AG09309 (cell line): ENCODE measurements at regions not wholly inside any gene's neighbourhood (a gene's known extent, or its start where the extent isn't known, plus 50 kb on each side); places are given as distances from the start of the nearest gene placed in this dataset.

Experiments
- DNase-seq: peaks from one replicate; pipeline ENCODE4 v3.0.0-alpha.2; 2010; ENCODE audit warnings: low read depth
- H3K4me3 ChIP-seq: 2 replicates; pipeline ENCODE4 v1.5.1; 2011; ENCODE audit warnings: mild to moderate bottlenecking, low read depth, low read length, moderate library complexity; ENCODE audit not compliant: control insufficient read depth
- TF ChIP-seq, protein P1 (sequence below): IDR thresholded peaks from 2 replicates; pipeline ENCODE4 v1.5.1; 2011; ENCODE audit warnings: mild to moderate bottlenecking, low read depth, low read length, inconsistent platforms; ENCODE audit not compliant: insufficient read depth, control insufficient read depth; ENCODE audit errors: missing control alignments

DNA sequence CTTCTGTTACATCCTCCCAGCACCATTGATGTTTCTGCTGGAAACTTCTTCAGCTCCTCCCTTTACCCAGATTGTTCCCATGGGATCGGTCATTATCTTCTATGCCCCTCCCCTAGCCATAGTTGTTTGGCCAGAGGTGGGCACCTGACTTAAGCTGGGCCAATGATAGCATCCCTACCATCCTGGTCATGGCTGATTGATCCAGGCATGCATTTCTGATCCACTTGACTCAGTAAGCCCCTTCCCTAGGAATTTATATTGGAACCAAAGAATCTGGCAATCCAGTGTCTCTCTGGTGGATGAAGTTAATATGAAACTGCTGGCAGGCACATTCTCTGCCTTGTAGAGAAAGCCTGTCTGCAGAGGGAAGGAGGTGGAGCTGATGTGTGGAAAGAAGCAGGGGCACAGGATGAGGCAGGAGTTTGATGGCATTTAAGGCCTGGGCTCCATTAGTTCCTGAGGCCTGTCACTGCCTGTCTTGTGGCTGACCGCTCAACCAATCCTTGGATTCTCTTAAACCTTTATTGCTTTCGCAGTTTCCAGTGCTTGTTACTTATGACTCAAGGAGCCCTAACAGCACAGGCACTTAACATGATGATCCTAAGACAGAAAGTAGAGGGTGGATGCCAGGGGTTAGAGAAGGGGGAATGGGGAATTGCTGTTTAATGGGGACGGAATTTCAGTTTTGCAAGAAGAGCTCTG lies 152.4 kb downstream of the ABCC12 start:
- H3K4me3 ChIP-seq = no peak overlapping the region
- DNase-seq = no peak
- TF ChIP-seq, protein P1, sequence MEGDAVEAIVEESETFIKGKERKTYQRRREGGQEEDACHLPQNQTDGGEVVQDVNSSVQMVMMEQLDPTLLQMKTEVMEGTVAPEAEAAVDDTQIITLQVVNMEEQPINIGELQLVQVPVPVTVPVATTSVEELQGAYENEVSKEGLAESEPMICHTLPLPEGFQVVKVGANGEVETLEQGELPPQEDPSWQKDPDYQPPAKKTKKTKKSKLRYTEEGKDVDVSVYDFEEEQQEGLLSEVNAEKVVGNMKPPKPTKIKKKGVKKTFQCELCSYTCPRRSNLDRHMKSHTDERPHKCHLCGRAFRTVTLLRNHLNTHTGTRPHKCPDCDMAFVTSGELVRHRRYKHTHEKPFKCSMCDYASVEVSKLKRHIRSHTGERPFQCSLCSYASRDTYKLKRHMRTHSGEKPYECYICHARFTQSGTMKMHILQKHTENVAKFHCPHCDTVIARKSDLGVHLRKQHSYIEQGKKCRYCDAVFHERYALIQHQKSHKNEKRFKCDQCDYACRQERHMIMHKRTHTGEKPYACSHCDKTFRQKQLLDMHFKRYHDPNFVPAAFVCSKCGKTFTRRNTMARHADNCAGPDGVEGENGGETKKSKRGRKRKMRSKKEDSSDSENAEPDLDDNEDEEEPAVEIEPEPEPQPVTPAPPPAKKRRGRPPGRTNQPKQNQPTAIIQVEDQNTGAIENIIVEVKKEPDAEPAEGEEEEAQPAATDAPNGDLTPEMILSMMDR = no peak

DNA sequence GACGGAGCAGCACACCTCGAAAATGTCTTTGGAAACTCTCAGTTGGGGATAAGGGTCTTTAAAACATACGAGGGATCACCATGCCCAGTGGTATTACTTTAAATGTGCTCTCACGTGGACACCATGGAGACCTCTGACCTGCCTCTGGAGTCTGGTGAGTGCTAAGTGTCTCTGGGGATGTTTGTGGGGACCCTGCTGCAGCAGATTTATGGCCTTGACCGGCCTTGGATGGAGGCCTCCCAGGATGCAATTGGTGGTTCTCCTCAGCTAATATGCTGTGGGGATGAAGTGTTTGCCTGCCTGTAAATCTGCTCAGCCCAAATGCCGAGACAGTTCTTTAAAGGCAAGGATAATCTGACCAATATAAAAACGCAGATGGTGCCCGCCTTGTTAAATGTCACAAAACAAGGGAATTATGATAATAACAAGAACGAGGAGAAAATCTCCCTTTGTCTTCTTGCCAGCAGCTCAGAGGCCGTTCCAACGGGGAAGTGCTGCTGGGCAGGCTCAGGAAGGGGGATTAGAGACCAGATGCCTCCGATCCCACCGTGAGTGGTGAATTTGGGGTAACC lies 154.4 kb downstream of the ABCC12 start:
- TF ChIP-seq, protein P1 = no peak
- no peak overlapping the region for H3K4me3 ChIP-seq
- DNase-seq = no peak

DNA sequence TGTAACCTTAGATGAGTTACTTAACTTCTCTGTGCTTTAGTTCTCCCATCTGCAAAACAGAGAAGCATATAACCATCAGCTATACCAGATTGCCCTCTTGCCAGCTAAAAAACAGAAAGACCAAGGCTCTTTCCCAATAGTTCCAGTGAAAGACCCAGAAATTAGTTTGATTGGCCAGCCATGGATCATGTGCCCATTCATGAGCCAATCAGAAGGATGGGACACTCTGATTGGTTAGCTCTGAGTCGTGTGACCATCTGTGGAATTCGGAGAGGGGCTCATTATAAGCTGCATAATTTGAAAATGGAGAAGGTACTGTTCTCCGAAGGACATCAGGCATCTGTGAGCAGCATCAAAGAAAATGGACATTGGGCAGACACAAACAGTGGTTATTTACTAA lies 155.2 kb downstream of the ABCC12 start:
- H3K4me3 ChIP-seq = no peak overlapping the region
- TF ChIP-seq, protein P1 = no peak
- DNase-seq = no peak

DNA sequence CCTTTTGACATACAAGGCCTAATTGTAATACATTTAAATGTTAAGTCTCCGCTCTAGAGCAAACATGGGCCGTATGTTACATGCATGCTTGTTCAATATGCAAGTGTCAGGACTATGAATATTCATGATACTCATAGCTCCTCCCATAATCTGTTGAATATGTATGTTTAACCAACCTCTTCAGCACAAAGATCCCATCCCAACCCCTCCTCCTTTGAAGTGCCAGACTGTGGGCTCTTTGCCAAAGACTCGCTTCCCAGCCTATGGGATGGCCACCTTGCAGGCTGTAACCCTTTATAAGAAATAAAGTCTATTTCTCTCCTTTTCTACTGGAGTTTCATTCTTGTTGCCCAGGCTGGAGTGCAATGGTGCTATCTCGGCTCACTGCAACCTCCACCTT lies 156.2 kb downstream of the ABCC12 start:
- TF ChIP-seq, protein P1 = no peak
- no peak for DNase-seq
- H3K4me3 ChIP-seq = no peak overlapping the region

DNA sequence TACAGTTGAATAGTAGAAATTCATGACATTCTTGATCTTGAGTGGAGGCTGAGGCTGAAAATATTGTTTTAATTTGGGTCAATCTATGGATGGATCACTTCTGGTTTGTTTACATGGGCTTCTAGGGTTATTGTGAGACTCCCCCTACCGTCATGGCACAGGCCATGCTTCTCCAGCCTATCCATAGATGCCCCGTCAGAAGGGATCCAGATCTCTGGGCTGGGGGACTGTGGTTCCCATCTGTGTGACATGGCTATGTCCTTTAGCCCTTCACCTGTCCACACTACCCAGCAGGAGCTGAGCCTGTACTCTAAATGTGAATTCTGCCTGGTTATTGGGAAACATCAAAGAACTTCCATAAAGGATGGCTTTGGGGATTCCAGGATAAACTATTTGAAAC lies 160.4 kb downstream of the ABCC12 start:
- TF ChIP-seq, protein P1 = peak; percentile 11
- H3K4me3 ChIP-seq = no peak overlapping the region
- DNase-seq = no peak

DNA sequence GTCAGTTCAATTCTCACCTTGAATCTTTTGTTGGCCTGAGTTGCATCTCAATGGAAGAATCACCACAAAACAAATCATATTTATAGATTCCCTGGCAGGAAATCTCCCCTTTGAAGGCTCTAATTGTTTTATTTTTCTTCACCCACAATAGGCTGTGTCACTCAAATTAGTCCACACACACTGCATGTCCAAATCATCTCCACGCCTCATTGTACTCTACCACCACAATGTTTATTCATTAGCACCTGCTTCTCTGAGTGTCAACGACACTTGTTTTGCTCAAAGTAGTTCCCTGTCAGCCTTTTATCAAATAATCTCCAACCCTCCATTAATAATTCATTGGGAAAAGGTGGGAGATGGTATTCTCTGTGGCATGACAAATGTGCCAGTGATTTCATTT lies 164.3 kb downstream of the ABCC12 start:
- TF ChIP-seq, protein P1 = no peak
- no peak for DNase-seq
- no peak overlapping the region for H3K4me3 ChIP-seq
